GM12873 (cell line): ENCODE measurements at regions not wholly inside any gene's neighbourhood (a gene's known extent, or its start where the extent isn't known, plus 50 kb on each side); places are given as distances from the start of the nearest gene placed in this dataset.

Experiments used
- TF ChIP-seq, protein P1 (sequence below): IDR thresholded peaks from 2 replicates; pipeline ENCODE4 v1.5.1; 2012; ENCODE audit warnings: low read depth, mild to moderate bottlenecking, moderate library complexity, low read length, control low read depth; ENCODE audit not compliant: insufficient read depth; ENCODE audit errors: missing control alignments

DNA sequence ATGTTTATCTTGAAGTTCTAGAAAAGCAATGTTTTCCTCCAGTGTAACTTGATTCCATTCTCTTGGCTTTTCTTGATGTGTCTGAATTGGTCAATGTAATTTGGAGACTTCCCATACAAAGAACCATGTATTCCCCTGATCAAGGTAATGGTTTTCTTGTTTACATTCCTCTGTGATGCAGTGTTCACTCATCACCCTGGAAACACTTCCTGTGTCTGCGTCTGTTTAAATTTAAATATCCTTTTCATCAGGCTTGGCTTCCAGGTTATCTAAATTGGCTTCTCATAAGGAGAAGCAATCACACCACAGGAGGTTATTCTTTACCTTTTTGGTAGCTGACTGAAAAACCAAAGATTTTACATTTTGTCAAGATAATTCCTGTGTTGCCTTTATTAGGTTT, 237.3 kb upstream of the WSCD1 start:
- TF ChIP-seq, protein P1, sequence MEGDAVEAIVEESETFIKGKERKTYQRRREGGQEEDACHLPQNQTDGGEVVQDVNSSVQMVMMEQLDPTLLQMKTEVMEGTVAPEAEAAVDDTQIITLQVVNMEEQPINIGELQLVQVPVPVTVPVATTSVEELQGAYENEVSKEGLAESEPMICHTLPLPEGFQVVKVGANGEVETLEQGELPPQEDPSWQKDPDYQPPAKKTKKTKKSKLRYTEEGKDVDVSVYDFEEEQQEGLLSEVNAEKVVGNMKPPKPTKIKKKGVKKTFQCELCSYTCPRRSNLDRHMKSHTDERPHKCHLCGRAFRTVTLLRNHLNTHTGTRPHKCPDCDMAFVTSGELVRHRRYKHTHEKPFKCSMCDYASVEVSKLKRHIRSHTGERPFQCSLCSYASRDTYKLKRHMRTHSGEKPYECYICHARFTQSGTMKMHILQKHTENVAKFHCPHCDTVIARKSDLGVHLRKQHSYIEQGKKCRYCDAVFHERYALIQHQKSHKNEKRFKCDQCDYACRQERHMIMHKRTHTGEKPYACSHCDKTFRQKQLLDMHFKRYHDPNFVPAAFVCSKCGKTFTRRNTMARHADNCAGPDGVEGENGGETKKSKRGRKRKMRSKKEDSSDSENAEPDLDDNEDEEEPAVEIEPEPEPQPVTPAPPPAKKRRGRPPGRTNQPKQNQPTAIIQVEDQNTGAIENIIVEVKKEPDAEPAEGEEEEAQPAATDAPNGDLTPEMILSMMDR = no peak

DNA sequence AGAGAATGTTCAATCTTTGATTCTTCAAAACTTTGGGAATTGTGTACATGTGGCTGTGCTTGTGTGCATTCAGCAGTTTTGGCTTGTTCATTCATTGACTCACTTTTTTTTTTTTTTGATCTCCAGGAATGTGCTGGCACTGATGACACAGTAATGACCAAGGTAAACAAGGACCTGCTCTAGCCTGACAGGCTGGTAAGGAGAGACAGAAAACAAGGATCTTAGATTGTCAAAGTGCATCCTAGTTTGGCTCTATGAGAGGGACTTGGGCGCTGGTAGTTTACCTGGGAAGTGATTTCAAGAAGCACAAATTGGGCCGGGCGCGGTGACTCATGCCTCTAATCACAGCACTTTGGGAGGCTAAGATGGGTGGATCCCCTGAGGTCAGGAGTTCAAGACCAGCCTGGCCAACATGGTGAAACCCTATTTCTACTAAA, 233.1 kb upstream of the WSCD1 start:
- TF ChIP-seq, protein P1 = no peak

DNA sequence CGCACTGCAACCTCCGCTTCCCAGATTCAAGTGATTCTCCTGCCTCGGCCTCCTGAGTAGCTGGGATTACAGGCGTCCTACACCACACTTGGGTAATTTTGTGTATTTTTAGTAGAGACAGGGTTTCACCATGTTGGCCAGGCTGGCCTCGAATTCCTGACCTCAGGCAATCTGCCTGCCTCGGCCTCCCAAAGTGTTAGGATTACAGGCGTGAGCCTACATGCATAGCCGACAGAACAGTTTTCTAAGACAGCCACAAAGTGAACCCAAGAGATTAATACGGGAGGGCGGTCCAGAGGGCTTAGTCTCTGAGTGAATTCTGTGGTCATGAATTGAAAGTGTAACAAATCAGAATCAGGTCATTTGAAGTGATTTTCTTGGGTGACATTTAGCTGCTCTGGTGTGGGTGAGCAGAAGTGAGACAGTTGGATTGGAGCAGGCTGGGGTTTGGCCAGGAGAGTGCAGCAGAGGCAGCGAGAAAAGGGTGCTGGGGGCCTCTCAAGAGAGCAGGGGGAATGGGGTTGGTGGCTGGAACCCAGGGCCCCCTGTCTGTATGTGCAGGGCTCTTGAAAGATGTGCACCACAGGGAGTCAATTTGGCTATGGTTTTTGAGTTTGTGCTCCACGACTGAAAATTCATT, 231.4 kb upstream of the WSCD1 start:
- TF ChIP-seq, protein P1 = no peak

DNA sequence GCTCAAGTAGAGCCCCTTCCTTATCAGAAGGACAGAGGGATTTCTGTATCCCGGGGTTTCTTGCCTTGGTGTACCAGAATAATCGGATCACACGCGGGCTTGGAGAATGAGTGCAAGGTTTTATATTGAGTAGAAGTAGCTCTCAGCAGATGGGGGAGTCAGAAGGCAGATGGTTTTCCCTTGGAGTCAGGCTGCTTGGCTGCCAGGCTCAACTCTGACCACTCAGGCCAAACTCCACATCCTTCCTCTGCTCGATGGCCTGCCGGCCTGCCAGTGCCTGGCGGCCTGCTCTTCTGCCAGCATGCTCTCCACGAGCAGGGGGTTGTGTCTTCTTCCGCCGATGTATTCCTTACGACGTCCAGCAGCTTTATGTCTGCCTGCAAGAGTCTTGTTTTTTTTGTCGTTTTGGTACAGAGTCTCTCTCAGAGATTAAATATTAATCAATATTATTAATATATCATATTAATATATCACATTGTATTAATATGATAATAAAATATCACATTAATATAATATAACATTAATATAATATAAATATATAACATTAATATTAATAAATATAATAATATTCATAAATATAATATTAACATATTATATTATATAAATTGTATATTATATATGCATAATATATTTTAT, 229.2 kb upstream of the WSCD1 start:
- TF ChIP-seq, protein P1 = no peak

DNA sequence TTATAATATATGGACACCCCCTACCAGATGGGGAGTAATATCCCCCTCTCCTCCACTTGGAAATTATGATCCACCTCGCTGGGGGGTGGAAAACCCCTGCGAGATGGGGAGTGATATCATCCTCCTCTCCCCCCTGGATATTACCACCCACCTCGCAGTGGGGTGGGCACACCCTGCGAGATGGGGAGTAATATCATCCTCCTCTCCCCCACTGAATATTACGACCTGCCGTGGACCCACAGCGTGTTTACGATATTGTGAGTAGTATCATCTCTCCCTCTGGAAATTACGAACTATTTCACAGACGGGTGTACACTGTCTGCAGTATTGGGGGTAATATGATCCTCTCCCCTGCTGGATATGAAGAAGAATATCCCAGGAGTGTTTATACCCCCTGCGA, 228.3 kb upstream of the WSCD1 start:
- TF ChIP-seq, protein P1 = no peak

DNA sequence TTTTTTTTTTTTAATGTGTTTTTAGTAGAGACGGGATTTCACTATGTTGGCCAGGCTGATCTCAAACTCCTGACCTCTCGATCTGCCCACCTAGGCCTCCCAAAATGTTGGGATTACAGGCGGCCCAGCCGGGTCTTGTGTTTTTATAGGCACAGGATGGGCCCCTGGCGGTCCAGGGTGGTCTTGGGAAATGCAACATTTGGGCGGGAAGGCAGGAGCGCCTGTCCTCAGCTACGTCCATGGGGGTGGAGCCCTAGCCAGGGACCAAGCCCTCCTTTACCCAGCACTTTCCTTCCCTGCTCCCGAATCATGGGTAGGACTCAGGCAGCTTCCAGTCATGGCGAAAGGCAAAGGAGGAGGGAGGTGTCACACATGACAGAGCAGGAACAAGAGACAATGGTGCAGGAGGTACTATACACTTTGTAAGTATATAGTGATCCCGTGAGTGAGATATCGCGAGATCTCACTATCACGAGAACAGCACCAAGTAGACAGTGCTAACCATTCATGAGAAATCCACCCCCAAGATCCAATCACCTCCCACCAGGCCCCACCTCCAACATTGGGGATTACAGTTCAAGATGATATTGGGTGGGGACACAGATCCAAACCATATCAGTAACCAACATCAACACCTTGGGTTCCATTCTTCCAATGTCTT, 226.7 kb upstream of the WSCD1 start:
- TF ChIP-seq, protein P1 = no peak

DNA sequence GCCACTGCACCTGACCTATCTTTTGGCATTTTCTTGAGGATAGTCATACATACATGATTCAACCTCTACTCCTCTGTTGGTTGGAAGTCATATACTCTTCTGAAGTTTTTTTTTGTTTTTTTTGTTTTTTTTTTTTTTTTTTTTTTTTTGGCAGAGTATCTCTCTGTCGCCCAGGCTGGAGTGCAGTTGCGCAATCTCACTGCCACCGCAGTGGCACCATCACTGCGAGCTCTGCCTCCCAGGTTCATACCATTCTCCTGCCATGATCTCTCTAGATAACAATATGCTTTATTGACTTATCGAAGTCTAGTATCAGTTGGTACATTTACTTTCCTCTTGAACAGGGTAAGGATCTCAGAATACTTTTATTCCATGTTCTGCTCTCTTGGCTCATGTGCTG, 224.2 kb upstream of the WSCD1 start:
- TF ChIP-seq, protein P1 = no peak
